ENCODE measurements at regions not wholly inside any gene's neighbourhood (a gene's known extent, or its start where the extent isn't known, plus 50 kb on each side); places are given as distances from the start of the nearest gene placed in this dataset.

- TF ChIP-seq POLR2AphosphoS5 (IDR thresholded peaks at IDR 0.05) (no peak), POLR2A (IDR thresholded peaks at IDR 0.05) (no peak)
- TF ChIP-seq, protein P1, sequence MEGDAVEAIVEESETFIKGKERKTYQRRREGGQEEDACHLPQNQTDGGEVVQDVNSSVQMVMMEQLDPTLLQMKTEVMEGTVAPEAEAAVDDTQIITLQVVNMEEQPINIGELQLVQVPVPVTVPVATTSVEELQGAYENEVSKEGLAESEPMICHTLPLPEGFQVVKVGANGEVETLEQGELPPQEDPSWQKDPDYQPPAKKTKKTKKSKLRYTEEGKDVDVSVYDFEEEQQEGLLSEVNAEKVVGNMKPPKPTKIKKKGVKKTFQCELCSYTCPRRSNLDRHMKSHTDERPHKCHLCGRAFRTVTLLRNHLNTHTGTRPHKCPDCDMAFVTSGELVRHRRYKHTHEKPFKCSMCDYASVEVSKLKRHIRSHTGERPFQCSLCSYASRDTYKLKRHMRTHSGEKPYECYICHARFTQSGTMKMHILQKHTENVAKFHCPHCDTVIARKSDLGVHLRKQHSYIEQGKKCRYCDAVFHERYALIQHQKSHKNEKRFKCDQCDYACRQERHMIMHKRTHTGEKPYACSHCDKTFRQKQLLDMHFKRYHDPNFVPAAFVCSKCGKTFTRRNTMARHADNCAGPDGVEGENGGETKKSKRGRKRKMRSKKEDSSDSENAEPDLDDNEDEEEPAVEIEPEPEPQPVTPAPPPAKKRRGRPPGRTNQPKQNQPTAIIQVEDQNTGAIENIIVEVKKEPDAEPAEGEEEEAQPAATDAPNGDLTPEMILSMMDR (IDR thresholded peaks at IDR 0.05) = no peak
- Histone ChIP-seq H3K36me3 (no peaks in the 10 kb centered on the region), H3K27me3 (no peaks in the 10 kb centered on the region), H3K9me3 (no peaks in the 10 kb centered on the region), H3K27ac (no peak overlapping the region), H3K4me3 (no peak overlapping the region), H3K4me1 (peaks cover 6 to 8% of the 10 kb centered on the region in 2 donors)
- intact Hi-C loops (cut with DNase I; ENCODE audit: low total_unique reads) = no loop called here
- no peak for DNase-seq (ENCODE audit: low spot score in 2 of 2)
These were observed 255.4 kb upstream of the IRF2BP2 start for GRCh38 chr1:234865171-234866006.

GRCh38 chr1:234864116-234864515 is 254.1 kb upstream of the IRF2BP2 start:
- H3K4me1 ChIP-seq = peaks cover 6 to 8% of the 10 kb centered on the region in 2 donors
- no peak for DNase-seq (ENCODE audit: low spot score in 2 of 2)
- H3K4me3 ChIP-seq = no peak overlapping the region
- no peaks in the 10 kb centered on the region for H3K36me3 ChIP-seq
- H3K27me3 ChIP-seq = no peaks in the 10 kb centered on the region
- no peaks in the 10 kb centered on the region for H3K9me3 ChIP-seq
- intact Hi-C loops (cut with DNase I; ENCODE audit: low total_unique reads) = no loop called here
- TF ChIP-seq, protein P1 (IDR thresholded peaks at IDR 0.05) = no peak
- no peak for TF ChIP-seq POLR2AphosphoS5 (IDR thresholded peaks at IDR 0.05)
- no peak for TF ChIP-seq POLR2A (IDR thresholded peaks at IDR 0.05)
- peak overlapping the region; percentile 77 to 83 for H3K27ac ChIP-seq

- TF ChIP-seq POLR2AphosphoS5 (IDR thresholded peaks at IDR 0.05) (no peak), POLR2A (IDR thresholded peaks at IDR 0.05) (no peak)
- TF ChIP-seq, protein P1 (IDR thresholded peaks at IDR 0.05) = no peak
- Histone ChIP-seq H3K27me3 (no peaks in the 10 kb centered on the region), H3K4me3 (no peak overlapping the region), H3K36me3 (no peaks in the 10 kb centered on the region), H3K9me3 (no peaks in the 10 kb centered on the region), H3K27ac (peak overlapping the region; percentile 77 to 83), H3K4me1 (peaks cover 6 to 8% of the 10 kb centered on the region in 2 donors)
- intact Hi-C loops (cut with DNase I; ENCODE audit: low total_unique reads) = no loop called here
- DNase-seq (ENCODE audit: low spot score in 2 of 2) = no peak
These were observed 253.6 kb upstream of the IRF2BP2 start for GRCh38 chr1:234863551-234863971.

DNA sequence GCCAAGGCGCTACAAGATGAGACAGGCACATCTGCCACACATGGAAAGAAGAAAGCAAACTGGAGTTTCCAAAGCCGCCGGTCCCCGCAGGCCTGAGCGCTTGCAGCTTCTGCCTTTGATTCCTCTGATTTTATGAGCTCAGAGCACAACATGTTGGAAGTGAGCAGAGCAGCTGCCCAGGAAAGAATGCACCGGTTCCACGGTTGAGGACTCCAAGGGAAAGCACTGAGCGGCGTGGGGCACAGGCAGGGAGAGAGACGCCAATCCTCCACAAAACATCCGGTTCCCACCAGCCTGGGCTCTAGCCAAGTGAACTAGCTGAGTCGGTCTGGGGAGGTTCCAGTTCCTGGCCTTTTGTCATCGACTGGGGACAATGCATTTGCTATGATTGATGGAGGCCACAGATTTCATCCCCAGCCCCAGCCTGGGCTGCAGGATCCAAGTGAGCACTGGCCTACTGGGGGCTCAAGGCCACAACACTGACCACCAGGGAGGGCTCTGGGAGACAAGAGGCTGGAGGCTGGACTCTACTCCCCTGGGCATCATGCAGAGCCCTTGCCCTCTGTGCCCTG is 253.1 kb upstream of the IRF2BP2 start:
- TF ChIP-seq, protein P1 (IDR thresholded peaks at IDR 0.05) = no peak
- TF ChIP-seq POLR2AphosphoS5 (IDR thresholded peaks at IDR 0.05) = peak in 1 of 3 donors; percentile 50
- Histone ChIP-seq H3K27me3 (no peaks in the 10 kb centered on the region), H3K9me3 (no peaks in the 10 kb centered on the region), H3K27ac (peak overlapping the region; percentile 77 to 83), H3K4me3 (peak overlapping the region in 2 of 3 donors; percentile 4 to 38), H3K4me1 (peaks cover 6 to 8% of the 10 kb centered on the region in 2 donors), H3K36me3 (no peaks in the 10 kb centered on the region)
- peak; percentile 79 to 82 for DNase-seq (ENCODE audit: low spot score in 2 of 2)
- intact Hi-C loops (cut with DNase I; ENCODE audit: low total_unique reads) = no loop called here

GRCh38 chr1:234862360-234862943 is 252.5 kb upstream of the IRF2BP2 start:
- DNase-seq (ENCODE audit: low spot score in 2 of 2) = no peak

More at GRCh38 chr1:234862360-234862943, 252.5 kb upstream of the IRF2BP2 start:
- H3K4me3 ChIP-seq = peak overlapping the region in 2 of 3 donors; percentile 4 to 38
- TF ChIP-seq, protein P1 (IDR thresholded peaks at IDR 0.05) = no peak
- no peak for TF ChIP-seq POLR2A (IDR thresholded peaks at IDR 0.05)
- no peak for TF ChIP-seq POLR2AphosphoS5 (IDR thresholded peaks at IDR 0.05)
- H3K9me3 ChIP-seq = no peaks in the 10 kb centered on the region
- peaks cover 6 to 8% of the 10 kb centered on the region in 2 donors for H3K4me1 ChIP-seq
- no peaks in the 10 kb centered on the region for H3K27me3 ChIP-seq
- peak overlapping the region; percentile 77 to 83 for H3K27ac ChIP-seq
- no peaks in the 10 kb centered on the region for H3K36me3 ChIP-seq
- intact Hi-C loops (cut with DNase I; ENCODE audit: low total_unique reads) = no loop called here

All from breast epithelium (tissue), 4 donors.